ENCODE measurements at regions not wholly inside any gene's neighbourhood (a gene's known extent, or its start where the extent isn't known, plus 50 kb on each side); places are given as distances from the start of the nearest gene placed in this dataset.

- TF ChIP-seq, protein P1, sequence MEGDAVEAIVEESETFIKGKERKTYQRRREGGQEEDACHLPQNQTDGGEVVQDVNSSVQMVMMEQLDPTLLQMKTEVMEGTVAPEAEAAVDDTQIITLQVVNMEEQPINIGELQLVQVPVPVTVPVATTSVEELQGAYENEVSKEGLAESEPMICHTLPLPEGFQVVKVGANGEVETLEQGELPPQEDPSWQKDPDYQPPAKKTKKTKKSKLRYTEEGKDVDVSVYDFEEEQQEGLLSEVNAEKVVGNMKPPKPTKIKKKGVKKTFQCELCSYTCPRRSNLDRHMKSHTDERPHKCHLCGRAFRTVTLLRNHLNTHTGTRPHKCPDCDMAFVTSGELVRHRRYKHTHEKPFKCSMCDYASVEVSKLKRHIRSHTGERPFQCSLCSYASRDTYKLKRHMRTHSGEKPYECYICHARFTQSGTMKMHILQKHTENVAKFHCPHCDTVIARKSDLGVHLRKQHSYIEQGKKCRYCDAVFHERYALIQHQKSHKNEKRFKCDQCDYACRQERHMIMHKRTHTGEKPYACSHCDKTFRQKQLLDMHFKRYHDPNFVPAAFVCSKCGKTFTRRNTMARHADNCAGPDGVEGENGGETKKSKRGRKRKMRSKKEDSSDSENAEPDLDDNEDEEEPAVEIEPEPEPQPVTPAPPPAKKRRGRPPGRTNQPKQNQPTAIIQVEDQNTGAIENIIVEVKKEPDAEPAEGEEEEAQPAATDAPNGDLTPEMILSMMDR (IDR thresholded peaks at IDR 0.05; ENCODE audit: low read length): no peak
- TF ChIP-seq EZH2 (optimal IDR thresholded peaks at IDR 0.05; ENCODE audit: low read depth, low read length) (no peak), EZH2phosphoT487 (IDR thresholded peaks at IDR 0.05; ENCODE audit: low read length) (no peak)
Measured at GRCh38 chr6:27650620-27651370, 177.9 kb upstream of the ZNF184 start.
